G401 (cell line): ENCODE measurements at regions not wholly inside any gene's neighbourhood (a gene's known extent, or its start where the extent isn't known, plus 50 kb on each side); places are given as distances from the start of the nearest gene placed in this dataset.

Experiments
- DNase-seq: peaks from one replicate; pipeline ENCODE4 v3.0.0-alpha.2; 2015; ENCODE audit warnings: low spot score
- in situ Hi-C: cut with HindIII; loops from 2 replicates; pipeline ENCODE4 v1.10.0; 2016; ENCODE audit warnings: low sequenced_read_pairs, mixed read lengths

DNA sequence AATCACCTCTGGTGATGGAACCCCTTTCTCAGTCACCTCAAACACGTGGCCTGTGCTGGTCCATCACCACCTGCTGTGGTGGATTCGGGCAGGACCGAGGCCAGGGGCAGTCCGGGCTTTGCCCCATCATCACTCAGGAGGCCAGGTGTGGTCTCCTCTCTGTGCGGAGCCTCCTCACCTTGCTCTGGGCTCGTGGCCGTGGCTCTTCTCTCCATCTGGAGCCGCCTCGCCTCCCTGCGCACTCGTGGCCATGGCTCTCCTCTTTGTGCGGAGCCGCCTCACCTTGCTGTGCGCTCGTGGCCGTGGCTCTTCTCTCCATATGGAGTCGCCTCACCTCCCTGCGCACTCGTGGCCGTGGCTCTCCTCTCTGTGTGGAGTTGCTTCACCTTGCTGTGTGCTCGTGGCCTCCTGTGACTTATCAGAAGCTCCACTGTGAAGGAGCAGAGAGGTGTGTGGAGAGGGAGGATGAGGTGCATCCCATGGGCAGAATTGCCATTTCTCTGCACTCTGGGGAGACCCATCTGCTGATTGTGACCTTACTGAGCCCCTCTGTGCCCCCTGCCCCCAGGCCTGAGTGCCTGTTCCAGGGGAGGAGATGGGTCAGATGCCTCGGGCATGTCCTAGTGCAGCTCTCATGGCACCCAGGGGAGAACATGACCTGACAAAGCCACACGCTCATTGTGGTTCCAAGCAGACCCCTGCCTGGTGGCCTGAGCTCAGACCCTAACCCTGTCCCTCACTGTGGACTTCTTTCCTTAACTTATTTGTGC lies 276.6 kb upstream of the IRX2 start:
- in situ Hi-C loops = no loop called here
- DNase-seq = no peak

DNA sequence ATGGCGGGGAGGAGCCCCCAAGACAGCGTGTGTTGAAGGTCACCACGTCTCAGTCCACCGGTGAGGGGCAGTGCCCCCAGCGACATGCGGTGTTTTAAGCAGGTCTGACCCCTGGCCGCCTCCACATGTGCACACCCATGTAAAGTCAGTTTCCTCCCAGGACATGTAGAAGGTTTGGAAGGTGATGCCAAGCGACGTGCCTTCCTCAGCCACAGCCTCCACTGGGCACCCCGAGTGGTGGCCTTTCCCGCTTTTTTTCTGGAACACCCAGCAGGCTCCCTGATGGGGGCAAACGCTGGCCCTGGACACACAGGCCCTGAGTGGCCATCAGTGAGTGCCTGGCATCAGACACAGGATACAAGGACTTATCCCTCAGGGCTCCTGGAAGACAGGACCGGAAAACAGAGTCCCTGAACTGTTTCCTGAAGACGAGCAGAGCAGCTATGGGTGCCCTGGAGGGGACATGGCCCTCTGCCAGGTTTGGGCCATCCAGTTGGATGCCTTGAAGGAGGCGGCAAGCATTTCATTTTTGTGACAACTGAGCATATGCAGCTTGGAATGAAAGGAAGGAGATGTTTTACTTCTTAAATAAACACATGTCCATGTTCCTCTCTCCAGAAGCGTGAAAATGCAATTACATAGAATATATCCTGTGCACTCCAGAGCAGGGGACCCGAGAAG lies 275.8 kb upstream of the IRX2 start:
- in situ Hi-C loops = no loop called here
- DNase-seq = no peak

DNA sequence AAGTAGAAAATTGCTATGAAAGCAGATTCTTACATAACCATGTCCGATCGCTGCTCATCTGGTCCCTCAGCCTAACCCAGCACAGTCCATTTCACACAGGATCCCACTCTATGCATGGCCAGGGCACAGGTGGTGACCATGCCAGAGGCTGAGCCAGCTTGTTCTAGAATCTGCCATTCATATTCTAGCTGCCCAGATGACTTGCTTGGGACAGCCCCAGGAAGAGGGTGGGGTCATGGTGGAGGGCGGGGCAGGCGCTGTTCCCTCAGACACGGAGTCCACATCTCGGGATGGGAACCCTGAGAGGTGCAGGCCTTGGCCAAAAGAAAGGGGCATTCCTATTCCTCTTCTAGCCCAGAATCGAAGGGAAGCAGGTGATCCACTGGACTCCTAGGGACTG lies 275.2 kb upstream of the IRX2 start:
- no peak for DNase-seq
- in situ Hi-C loops = no loop called here

DNA sequence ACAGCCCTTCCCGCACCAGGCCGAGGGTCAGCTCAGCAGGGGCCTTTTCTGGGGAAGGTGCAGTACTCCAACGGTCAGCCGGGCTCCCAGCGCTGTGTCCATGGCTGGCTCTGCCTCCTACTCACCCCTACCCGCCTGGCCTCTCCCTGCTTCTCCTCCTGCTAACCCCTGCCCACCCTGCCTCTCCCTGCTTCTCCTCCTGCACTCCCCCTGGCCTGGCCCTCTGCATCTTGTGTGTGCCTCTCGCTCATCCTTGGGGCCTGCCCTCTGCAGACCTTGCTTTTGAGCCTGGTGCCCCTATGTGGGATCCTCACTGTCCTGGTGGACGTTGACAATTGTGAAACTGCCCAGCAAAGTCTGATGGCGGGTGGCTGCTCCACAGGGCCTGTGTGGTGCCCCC lies 274.6 kb upstream of the IRX2 start:
- DNase-seq = no peak

DNA sequence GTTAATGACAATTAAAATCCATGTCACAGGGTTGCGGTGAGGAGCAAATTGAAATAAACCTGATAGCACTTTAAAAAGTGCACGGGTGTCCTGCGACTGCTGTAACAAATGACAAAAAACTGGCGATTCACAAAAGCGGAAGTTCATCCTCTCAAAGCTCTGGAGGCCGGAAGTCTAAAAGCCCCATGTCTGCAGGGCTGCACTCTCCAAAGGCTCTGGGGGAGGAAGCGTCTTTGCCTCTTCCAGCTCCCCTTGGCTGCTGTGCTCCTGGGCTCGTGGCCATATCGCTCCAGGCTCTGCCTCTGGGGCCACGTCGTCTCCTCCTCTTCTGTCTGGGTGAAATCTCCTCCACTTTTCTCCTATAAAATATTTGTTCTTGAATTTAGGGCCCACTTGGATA lies 273.9 kb upstream of the IRX2 start:
- in situ Hi-C loops = no loop called here
- DNase-seq = no peak

More for the DNA sequence above, 274.6 kb upstream of the IRX2 start:
- in situ Hi-C loops = no loop called here

DNA sequence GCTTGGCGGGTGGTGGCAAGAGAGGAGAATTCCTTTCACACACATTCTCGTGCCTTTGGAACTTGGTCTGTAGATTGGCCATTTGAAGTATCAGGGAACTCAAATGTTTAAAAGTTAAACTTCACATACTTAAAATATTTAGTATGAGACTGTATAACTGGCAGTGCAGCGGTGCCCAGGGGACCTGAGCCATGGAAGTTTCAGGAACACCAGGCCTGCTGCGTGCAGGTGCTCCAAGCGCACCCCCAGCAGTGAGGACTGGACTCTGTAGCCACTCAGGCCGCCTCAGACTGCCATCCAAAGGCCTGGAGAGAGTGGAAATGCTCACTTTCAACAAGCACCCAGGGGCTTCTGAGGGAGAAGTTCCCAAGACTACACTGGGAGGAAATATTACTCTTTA lies 273.5 kb upstream of the IRX2 start:
- in situ Hi-C loops = no loop called here
- no peak for DNase-seq

DNA sequence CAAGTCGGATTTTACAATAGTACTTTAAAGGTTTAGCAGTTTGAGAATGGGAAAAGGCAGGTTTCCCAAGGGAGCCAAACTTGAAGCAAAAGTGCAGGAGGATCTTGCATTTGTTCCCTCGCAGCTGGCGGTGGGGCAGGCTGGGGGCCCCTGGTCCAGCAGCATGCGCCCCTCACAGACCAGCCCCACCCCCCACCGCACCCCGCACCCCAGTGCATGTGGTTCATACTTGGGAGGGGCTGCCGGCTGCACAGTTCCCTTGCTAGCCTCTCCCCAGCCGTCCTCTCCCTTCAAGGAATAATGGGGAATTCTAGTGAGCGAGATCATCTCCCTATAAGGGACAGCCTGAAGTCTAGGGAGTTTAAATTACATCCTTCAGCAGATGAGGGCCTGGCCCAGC lies 273.1 kb upstream of the IRX2 start:
- in situ Hi-C loops = no loop called here
- no peak for DNase-seq

DNA sequence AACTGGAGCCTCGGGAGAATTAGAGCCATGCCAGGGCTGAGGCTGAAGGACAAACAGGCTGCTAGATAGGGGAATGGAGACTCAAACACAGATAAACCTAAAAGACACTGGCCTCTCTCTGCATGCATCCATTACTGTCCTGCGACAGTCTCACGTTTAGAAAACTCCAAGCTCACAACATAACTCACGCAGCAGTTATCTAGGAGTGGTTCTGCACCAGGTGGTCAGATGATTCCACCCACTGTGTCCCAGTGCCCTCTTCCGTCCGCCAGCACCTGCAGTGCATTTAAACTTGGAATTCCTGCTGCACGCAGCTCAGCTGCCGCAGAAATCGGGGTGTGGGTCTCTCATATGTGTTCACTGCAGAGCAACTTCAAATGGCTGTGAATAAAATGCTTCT lies 272.6 kb upstream of the IRX2 start:
- no peak for DNase-seq
- in situ Hi-C loops = no loop called here

DNA sequence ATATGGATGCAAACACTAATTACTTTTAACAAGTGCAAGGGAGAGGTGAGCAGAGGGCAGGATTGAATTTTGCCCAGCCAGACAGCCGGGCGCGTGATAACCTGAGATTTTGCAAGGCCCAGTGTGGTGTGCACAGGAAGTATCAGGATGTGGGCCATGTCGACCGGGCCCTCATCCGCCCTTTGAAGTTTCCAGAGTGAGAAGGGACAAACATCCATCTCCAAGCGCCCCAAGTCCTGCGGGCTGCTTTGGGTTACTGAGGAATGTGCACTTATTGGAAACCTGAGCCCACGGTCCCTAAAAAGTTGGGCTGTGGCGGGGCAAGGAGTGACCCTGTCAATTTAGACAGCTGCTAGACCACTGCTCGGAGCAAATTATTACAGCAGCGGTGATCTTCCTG lies 272.2 kb upstream of the IRX2 start:
- in situ Hi-C loops = no loop called here
- no peak for DNase-seq

DNA sequence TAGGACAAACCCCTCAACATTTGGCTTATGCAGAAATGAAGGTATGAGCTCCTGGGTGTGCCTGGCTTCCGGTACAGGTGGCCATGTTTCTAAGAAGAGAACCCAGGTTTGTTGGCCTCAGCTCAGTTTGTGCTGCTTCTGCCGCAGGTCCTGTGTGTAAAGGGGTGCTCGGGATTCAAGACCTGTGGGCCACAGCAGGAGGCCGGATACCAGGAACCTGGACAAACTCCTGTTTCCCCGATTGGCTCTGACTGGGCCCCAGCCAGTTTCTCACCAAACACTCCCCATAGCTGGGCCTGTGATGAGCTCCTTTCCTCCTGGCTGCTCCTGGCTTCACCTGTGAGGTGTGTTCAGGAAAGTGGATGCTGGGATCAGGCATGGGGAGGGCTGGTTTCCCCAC lies 271.2 kb upstream of the IRX2 start:
- no peak for DNase-seq
- in situ Hi-C loops = no loop called here

DNA sequence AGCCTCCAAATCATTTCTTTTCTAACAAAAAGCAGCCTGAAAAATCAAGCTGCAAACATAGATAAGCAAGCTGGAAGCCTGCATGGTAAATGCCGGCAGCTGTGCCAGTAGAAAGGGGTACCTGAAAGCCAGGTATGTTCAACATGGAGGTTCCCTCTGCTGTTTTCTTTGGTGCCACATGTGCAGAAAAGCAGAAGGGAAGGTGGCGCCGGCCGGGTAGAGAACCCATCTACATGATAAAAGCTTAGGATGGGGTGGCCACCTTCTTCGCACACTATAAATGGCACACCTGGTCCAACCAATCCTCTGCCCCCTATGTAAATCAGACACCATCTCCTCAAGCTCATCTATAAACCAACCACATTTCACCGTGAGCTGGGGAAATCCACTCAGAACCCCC lies 268.9 kb upstream of the IRX2 start:
- DNase-seq = no peak
- in situ Hi-C loops = no loop called here

DNA sequence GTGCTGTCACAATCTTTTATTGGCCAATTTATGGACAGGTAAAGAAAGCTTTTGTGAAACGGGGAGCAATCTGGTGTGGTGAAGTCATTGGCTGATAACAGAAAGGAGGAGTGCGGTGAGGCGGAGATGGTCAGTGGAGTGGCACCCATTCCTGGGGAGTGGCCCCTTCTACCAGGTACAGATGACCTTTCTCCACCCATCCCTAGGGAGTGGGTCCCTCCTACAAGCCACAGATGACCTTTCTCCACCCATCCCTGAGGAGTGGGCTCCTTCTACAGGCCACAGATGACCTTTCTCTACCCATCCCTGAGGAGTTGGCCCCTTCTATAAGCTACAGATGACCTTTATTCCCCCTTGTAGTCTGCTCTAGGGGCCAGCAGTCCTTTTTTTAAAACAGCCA lies 267.6 kb upstream of the IRX2 start:
- in situ Hi-C loops = no loop called here
- no peak for DNase-seq

DNA sequence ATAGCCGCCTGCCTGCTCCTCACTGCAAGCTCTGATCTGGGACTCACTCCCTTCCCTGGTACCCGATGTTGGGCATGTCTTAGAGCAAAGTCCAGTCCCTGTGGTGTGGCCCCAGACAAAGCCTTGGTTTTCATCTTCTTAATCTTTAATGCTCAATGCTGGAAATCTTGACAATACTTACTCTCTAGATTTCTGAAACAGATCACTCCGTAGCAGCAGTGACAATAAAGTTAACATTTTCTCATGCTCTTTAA lies 260.2 kb upstream of the IRX2 start:
- in situ Hi-C loops = no loop called here
- no peak for DNase-seq

DNA sequence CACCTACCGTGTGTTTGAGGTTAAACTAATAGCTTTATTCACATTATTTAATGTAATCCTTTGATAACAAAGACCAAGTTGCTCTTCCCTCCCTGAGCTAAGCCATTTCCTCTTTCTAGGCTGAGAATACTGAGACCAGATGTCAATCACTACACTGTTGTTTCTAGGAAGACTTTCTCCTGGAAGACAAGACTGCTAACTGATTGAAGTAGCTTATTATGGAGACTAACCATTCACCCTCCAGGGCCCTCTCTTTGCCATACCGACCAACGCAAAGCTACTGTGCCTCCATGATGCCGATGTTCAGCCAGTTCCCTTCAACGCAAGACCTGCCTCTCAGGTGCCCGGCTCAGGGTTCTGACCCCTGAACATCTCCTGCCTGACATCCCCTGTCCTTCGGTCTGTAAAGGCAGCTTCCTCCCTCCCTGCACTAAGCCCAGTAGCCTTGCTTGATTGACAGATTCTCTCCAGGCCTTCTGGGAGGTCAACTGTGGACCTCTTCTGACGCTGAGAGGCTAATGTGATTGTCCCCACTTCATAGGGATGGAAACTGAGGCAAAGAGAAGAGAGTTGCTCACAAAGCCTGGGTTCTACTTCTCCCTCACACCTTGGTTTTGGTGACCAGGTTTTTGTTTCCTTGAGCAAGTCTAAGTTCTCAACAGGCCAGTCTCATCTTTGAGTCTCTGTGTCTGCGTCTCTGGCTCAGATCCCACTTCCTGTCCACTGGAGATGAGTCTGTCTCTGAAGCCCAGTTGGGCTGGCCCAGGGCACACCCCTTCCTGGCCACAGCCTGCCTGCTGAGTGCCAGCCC lies 259.7 kb upstream of the IRX2 start:
- in situ Hi-C loops = no loop called here
- no peak for DNase-seq

DNA sequence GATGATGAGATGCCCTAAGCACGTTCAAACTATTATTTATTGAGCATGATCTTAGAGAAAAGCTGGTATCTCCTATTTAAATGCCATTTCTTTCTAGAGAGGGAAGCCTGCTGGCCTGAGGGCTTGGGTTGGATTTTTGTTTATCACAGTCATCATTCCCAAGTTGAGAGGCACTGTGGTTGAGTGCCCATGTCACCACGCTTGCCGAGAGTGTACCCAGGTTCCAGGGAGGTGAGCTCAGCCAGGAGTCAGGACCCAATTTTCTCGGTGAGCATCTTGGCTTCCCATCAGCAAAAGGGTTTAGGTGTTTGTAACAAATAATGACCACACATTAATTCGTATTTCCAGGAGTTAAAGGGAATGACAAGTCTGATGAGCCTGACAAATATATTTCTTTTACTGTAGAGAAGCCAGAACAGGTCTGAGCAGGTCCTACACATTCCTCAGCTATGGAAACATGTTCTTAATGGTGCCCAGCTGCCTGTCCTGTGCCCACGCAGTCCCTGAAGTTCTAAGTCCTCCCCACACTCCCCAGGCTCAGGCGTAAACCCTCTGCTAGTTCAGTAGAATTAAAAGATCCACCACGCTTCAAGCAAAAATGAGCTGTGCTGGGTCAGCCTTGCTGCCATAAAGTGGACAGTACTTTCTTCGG lies 258.9 kb upstream of the IRX2 start:
- DNase-seq = no peak
- in situ Hi-C loops = no loop called here

DNA sequence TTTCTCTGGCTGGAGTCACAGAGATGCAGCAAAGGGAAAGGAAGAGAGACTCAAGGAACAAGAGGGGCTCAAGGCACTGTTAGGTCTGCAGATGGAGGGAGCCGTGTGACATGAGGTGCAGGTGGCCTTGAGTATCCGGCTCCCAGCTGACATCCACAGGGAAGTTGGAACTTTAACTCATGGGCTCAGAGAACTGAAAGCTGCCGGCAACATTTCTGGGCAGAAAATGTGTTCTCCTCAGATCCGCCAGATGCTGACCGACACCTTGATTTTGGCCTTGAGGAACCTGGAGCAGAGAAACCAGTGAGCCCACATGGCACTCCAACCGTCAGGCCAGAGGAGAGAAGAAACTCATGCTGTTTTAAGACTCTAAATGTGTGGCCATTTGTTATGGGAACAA lies 258.1 kb upstream of the IRX2 start:
- DNase-seq = no peak
- in situ Hi-C loops = no loop called here

DNA sequence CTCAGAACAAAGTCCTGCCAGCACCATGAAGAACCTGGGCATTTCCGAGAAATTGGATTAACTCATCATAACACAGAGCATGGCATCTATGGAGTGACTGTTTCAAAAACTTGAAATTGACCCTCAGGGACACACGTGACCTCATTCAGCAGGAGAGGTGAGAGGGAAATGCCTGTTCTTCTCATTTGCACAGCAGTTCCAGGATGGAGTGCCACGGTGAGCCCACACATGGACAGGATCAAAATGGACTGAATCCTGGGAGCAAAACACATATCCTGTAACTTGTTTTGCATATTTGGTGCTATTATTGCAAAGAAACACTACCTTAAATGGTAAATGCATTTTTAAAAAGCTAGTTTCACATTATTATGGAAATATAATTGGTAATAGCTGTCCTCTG lies 256.1 kb upstream of the IRX2 start:
- in situ Hi-C loops = no loop called here
- DNase-seq = no peak

DNA sequence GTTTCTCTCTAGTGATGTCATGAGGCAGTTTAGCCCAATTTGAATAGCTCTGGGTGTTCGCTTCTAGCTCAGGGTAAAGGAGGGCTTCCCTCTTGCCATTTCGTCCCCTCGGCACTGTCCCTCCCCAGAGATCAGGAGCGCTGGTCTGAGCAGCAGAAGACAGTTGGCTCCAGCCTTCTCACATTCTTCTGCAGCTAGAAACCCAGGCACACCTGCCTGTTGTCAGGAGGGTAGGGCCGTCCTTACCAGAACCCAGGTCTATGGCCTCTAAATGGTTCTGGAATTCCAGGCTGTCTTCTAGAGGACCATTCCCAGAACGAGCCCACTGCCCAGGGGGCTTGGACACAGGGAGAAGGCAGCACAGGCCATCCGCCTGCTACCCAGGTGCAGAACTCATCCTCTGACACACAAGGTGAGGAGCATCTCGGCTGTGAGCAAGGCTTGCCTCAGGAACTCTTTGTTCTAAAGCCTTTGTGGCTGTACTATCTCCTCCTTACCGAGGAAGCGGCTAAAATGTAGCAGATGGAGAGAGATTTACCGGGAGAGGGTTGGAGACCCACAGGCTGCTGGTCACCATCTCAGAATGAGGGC lies 255.6 kb upstream of the IRX2 start:
- in situ Hi-C loops = no loop called here
- no peak for DNase-seq

DNA sequence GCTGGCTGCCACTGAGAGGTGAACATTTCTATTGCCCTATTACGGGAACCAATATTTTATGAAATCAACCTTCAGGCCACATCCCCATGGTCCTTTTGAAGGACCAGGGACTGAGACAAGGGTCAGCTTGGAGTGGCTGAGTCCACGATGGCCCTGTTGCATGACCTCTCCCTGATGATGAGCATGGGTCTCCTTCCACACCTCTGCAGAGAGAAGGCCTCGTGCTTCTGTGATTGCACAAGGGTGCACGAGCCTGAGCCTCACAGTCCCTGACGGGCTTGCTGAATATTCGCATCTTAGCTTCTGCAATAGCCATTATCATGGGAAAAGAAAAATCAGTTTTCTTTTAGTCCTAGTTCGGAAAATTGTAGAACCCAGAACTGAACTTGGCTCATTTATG lies 255.0 kb upstream of the IRX2 start:
- DNase-seq = no peak
- in situ Hi-C loops = no loop called here
